Calu3 (cell line): ENCODE measurements at regions not wholly inside any gene's neighbourhood (a gene's known extent, or its start where the extent isn't known, plus 50 kb on each side); places are given as distances from the start of the nearest gene placed in this dataset.

Experiments
- BruUV-seq: library from RNA; stranded (reverse); fragments of 400-500 nt; replicated peaks from 2 replicates; lab custom pipeline; 2021; lab: Mats Ljungman, UMichigan
- CTCF ChIA-PET: fragments of 300-600 bp; sonication (Branson Sonifier 250); formaldehyde crosslinking; loops from one replicate; lab custom pipeline; 2022; ENCODE audit warnings: antibody characterized with exemption; lab: Charles Lee
- DNase-seq: peaks from one replicate; pipeline ENCODE4 v3.0.0; 2022
- H3K27ac Mint-ChIP-seq: one replicate; pipeline ENCODE4 v1.8.0; 2022; ENCODE audit warnings: mixed read lengths; ENCODE audit not compliant: unreplicated experiment
- H3K27me3 Mint-ChIP-seq: one replicate; pipeline ENCODE4 v1.8.0; 2022; ENCODE audit warnings: mixed read lengths; ENCODE audit not compliant: unreplicated experiment
- H3K36me3 Mint-ChIP-seq: one replicate; pipeline ENCODE4 v1.8.0; 2022; ENCODE audit warnings: mild to moderate bottlenecking, moderate library complexity, mixed read lengths; ENCODE audit not compliant: insufficient read depth, unreplicated experiment
- H3K4me1 Mint-ChIP-seq: one replicate; pipeline ENCODE4 v1.8.0; 2022; ENCODE audit warnings: mild to moderate bottlenecking, low read depth, mixed read lengths; ENCODE audit not compliant: unreplicated experiment
- H3K4me3 Mint-ChIP-seq: one replicate; pipeline ENCODE4 v1.8.0; 2022; ENCODE audit warnings: mild to moderate bottlenecking, low read depth, moderate library complexity, mixed read lengths; ENCODE audit not compliant: unreplicated experiment
- H3K9me3 Mint-ChIP-seq: one replicate; pipeline ENCODE4 v1.8.0; 2022; ENCODE audit warnings: low read depth, mixed read lengths; ENCODE audit not compliant: unreplicated experiment
- CTCF ChIP-seq: fragments of 200-600 bp; IDR thresholded peaks from one replicate; pipeline ENCODE4 v1.8.0; 2022; ENCODE audit warnings: antibody characterized with exemption; ENCODE audit not compliant: unreplicated experiment
- intact Hi-C: fragments of 100-400 bp; cut with micrococcal nuclease; formaldehyde crosslinking; loops from one replicate; pipeline ENCODE4 v1.10.0; 2022; ENCODE audit not compliant: unreplicated experiment

- TF ChIP-seq CTCF = no peak
- Mint-ChIP-seq H3K27ac (no peak overlapping the region), H3K27me3 (no peaks in the 10 kb centered on the region), H3K36me3 (no peaks in the 10 kb centered on the region), H3K4me1 (no peaks in the 10 kb centered on the region), H3K4me3 (no peak overlapping the region), H3K9me3 (peaks cover 6% of the 10 kb centered on the region)
- BruUV-seq = no TSS peak
- intact Hi-C loops = no loop called here
- CTCF ChIA-PET = no interaction called here
- no peak for DNase-seq
Observed at GRCh38 chr4:22921936-22922335, 229.2 kb downstream of the GBA3 start.

- Mint-ChIP-seq H3K27me3 (no peaks in the 10 kb centered on the region), H3K27ac (no peak overlapping the region), H3K4me1 (no peaks in the 10 kb centered on the region), H3K4me3 (no peak overlapping the region), H3K9me3 (no peaks in the 10 kb centered on the region), H3K36me3 (no peaks in the 10 kb centered on the region)
- TF ChIP-seq CTCF = no peak
- CTCF ChIA-PET = no interaction called here
- no peak for DNase-seq
- no TSS peak for BruUV-seq
- intact Hi-C loops = no loop called here
Observed at GRCh38 chr4:22911285-22911684, 218.5 kb downstream of the GBA3 start.

- TF ChIP-seq CTCF = no peak
- CTCF ChIA-PET = no interaction called here
- BruUV-seq = no TSS peak
Observed at GRCh38 chr4:22910200-22910599, 217.5 kb downstream of the GBA3 start.

GRCh38 chr4:22906045-22906444, 213.3 kb downstream of the GBA3 start:
- no peak for TF ChIP-seq CTCF
- no peaks in the 10 kb centered on the region for H3K36me3 Mint-ChIP-seq
- intact Hi-C loops = no loop called here
- DNase-seq = no peak
- no peaks in the 10 kb centered on the region for H3K9me3 Mint-ChIP-seq
- no peak overlapping the region for H3K4me3 Mint-ChIP-seq
- H3K4me1 Mint-ChIP-seq = no peaks in the 10 kb centered on the region
- no peak overlapping the region for H3K27ac Mint-ChIP-seq
- BruUV-seq = no TSS peak
- CTCF ChIA-PET = no interaction called here
- H3K27me3 Mint-ChIP-seq = no peaks in the 10 kb centered on the region

More at GRCh38 chr4:22910200-22910599, 217.5 kb downstream of the GBA3 start:
- no peaks in the 10 kb centered on the region for H3K4me1 Mint-ChIP-seq
- no peaks in the 10 kb centered on the region for H3K27me3 Mint-ChIP-seq
- no peaks in the 10 kb centered on the region for H3K9me3 Mint-ChIP-seq
- no peak for DNase-seq
- H3K27ac Mint-ChIP-seq = no peak overlapping the region
- no peak overlapping the region for H3K4me3 Mint-ChIP-seq
- no peaks in the 10 kb centered on the region for H3K36me3 Mint-ChIP-seq
- intact Hi-C loops = no loop called here
